GM12878 (cell line): ENCODE measurements at regions not wholly inside any gene's neighbourhood (a gene's known extent, or its start where the extent isn't known, plus 50 kb on each side); places are given as distances from the start of the nearest gene placed in this dataset.

Experiments used
- ATAC-seq: fragments of 200-7000 bp; cut with Tn5 transposase; 3 replicates; pipeline ENCODE4 v1.9.1; 2020; ENCODE audit warnings: mild to moderate bottlenecking, moderate library complexity
- BruUV-seq: library from RNA; stranded (reverse); fragments of 400-500 nt; replicated peaks from 2 replicates; lab custom pipeline; 2021; lab: Mats Ljungman, UMichigan
- CTCF ChIA-PET: fragments of 300-600 bp; sonication (Branson Sonifier 250); formaldehyde crosslinking; extraction: SDS; loops from one replicate; lab custom pipeline; 2021; ENCODE audit warnings: inconsistent platforms; lab: Yijun Ruan, JAX
- POLR2A ChIA-PET: fragments of 350-600 bp; formaldehyde crosslinking; extraction: SDS; loops from one replicate; lab custom pipeline; 2021; ENCODE audit warnings: inconsistent platforms; lab: Charles Lee
- RAD21 ChIA-PET: fragments of 300-600 bp; sonication (Branson Sonifier 250); formaldehyde crosslinking; loops from one replicate; lab custom pipeline; 2023; ENCODE audit warnings: antibody characterized with exemption; ENCODE audit not compliant: unreplicated experiment; lab: Charles Lee
- SMC1A ChIA-PET: fragments of 300-600 bp; sonication (Branson Sonifier 250); formaldehyde crosslinking; loops from one replicate; lab custom pipeline; 2023; ENCODE audit not compliant: unreplicated experiment, uncharacterized antibody; lab: Charles Lee
- DNase-seq: peaks from one replicate; pipeline ENCODE4 v3.0.0-alpha.2; 2011; ENCODE audit warnings: low read depth, low spot score
- FAIRE-seq: peaks from 3 replicates; lab custom pipeline; 2011; peaks lifted over from hg19 to GRCh38; lab: Jason Lieb, UNC
- H2AFZ ChIP-seq: 2 replicates; pipeline ENCODE4 v1.6.0; 2011; ENCODE audit warnings: low read depth, low read length, control low read depth; ENCODE audit not compliant: control insufficient read depth
- H3K27ac ChIP-seq: 2 replicates; pipeline ENCODE4 v1.5.1; 2011; ENCODE audit warnings: control low read depth; ENCODE audit not compliant: control insufficient read depth, insufficient read depth
- H3K27me3 ChIP-seq, 2 experiments: replicated peaks in 1 of 2; 2 replicates each; pipeline versions ENCODE4 v1.6.0 to v1.6.1; 2011; ENCODE audit warnings: low read length in 1 of 2; ENCODE audit not compliant: control insufficient read depth in 2 of 2, insufficient read depth in 2 of 2
- H3K36me3 ChIP-seq, 2 experiments: 2 replicates each; pipeline ENCODE4 v1.5.1; 2011; ENCODE audit warnings: low read length in 1 of 2; ENCODE audit not compliant: control insufficient read depth in 2 of 2, insufficient read depth in 2 of 2
- H3K4me1 ChIP-seq: 2 replicates; pipeline ENCODE4 v1.6.1; 2011; ENCODE audit warnings: mild to moderate bottlenecking, low read length, moderate library complexity, mixed read lengths; ENCODE audit not compliant: control insufficient read depth, insufficient read depth
- H3K4me2 ChIP-seq: 2 replicates; pipeline ENCODE4 v1.6.0; 2011; ENCODE audit warnings: control low read depth; ENCODE audit not compliant: control insufficient read depth, insufficient read depth
- H3K4me3 ChIP-seq: fragments of 200-600 bp; sonication (generic); 2 replicates; pipeline ENCODE4 v1.5.1; 2016
- H3K79me2 ChIP-seq: 2 replicates; pipeline ENCODE4 v1.6.0; 2011; ENCODE audit warnings: low read length; ENCODE audit not compliant: control insufficient read depth, insufficient read depth
- H3K9ac ChIP-seq: 2 replicates; pipeline ENCODE4 v1.8.0; 2011; ENCODE audit warnings: low read length, control low read depth, mixed read lengths; ENCODE audit not compliant: control insufficient read depth, insufficient read depth
- H3K9me3 ChIP-seq: replicated peaks from 3 replicates; pipeline ENCODE4 v1.5.1; 2011; ENCODE audit warnings: mild to moderate bottlenecking, low read length; ENCODE audit not compliant: control insufficient read depth, insufficient read depth
- H4K20me1 ChIP-seq: 2 replicates; pipeline ENCODE4 v1.6.0; 2011; ENCODE audit not compliant: control insufficient read depth, insufficient read depth
- CEBPZ ChIP-seq: fragments of 150-350 bp; IDR thresholded peaks from 2 replicates; pipeline ENCODE4 v1.6.1; 2016; ENCODE audit warnings: low read depth, low read length
- CHD1 ChIP-seq: IDR thresholded peaks from 2 replicates; pipeline ENCODE4 v1.6.1; 2012; ENCODE audit warnings: low read depth, low read length, improper control_type of control experiment
- IRF5 ChIP-seq: fragments of 450-650 bp; IDR thresholded peaks from 2 replicates; pipeline ENCODE4 v1.6.1; 2017; ENCODE audit warnings: borderline replicate concordance
- KLF5 ChIP-seq: fragments of 450-650 bp; IDR thresholded peaks from 2 replicates; pipeline ENCODE4 v1.6.1; 2014; ENCODE audit warnings: mild to moderate bottlenecking; ENCODE audit not compliant: partially characterized antibody
- MEF2B ChIP-seq: fragments of 450-650 bp; IDR thresholded peaks from 2 replicates; pipeline ENCODE4 v1.6.1; 2018; ENCODE audit warnings: mild to moderate bottlenecking, moderate library complexity; ENCODE audit not compliant: partially characterized antibody, poor library complexity, severe bottlenecking
- NRF1 ChIP-seq: conservative IDR thresholded peaks from 2 replicates; pipeline ENCODE4 v1.6.1; 2011; ENCODE audit warnings: mild to moderate bottlenecking, low read depth, low read length, improper control_type of control experiment
- PKNOX1 ChIP-seq: fragments of 450-650 bp; IDR thresholded peaks from 2 replicates; pipeline ENCODE4 v1.6.1; 2016; ENCODE audit warnings: mild to moderate bottlenecking
- SKIL ChIP-seq: fragments of 450-650 bp; IDR thresholded peaks from 2 replicates; pipeline ENCODE4 v1.6.1; 2017; ENCODE audit warnings: mild to moderate bottlenecking, low read depth, inconsistent platforms; ENCODE audit not compliant: poor library complexity, severe bottlenecking
- SPI1 ChIP-seq: IDR thresholded peaks from 2 replicates; pipeline ENCODE4 v1.6.1; 2011; ENCODE audit warnings: low read depth, mild to moderate bottlenecking, low read length, moderate library complexity, borderline replicate concordance; ENCODE audit not compliant: insufficient read depth
- SUZ12 ChIP-seq: fragments of 200-600 bp; sonication (generic); IDR thresholded peaks from one replicate; pipeline ENCODE4 v1.6.1; 2018; ENCODE audit warnings: antibody characterized with exemption, mild to moderate bottlenecking; ENCODE audit not compliant: unreplicated experiment
- TCF7 ChIP-seq: IDR thresholded peaks from 2 replicates; pipeline ENCODE4 v1.6.1; 2014; ENCODE audit warnings: antibody characterized with exemption, borderline replicate concordance
- ZNF592 ChIP-seq: fragments of 450-650 bp; IDR thresholded peaks from 2 replicates; pipeline ENCODE4 v1.6.1; 2017; ENCODE audit warnings: mild to moderate bottlenecking, moderate library complexity
- in situ Hi-C: fragments of 300-500 bp; cut with MboI; formaldehyde crosslinking; loops from 9 replicates; pipeline ENCODE4 v1.14.3; 2018; ENCODE audit warnings: mixed read lengths
- intact Hi-C: fragments of 100-400 bp; cut with micrococcal nuclease; formaldehyde crosslinking; loops from one replicate; pipeline ENCODE4 v1.14.2; 2022; ENCODE audit not compliant: unreplicated experiment

GRCh38 chr2:188916736-188917135 is 57.4 kb upstream of the COL3A1 start:
- no TSS peak for BruUV-seq
- ATAC-seq (no peak), DNase-seq (no peak), FAIRE-seq (no peak)
- ChIA-PET SMC1A (interaction anchor here (0.7 to 0.9 kb wide), 2 partner anchors 62 to 84 kb away, joined by 4 to 5 read pairs; no protein-coding TSS in a partner anchor), POLR2A (no interaction called here), RAD21 (interaction anchor here (0.8 kb wide), 1 partner anchor 65 kb away, joined by 3 read pairs; no protein-coding TSS in a partner anchor), CTCF (interaction anchor here (0.8 to 1.8 kb wide), 3 partner anchors 17 to 394 kb away, joined by 3 to 4 read pairs (median 3); no protein-coding TSS in a partner anchor)
- Histone ChIP-seq H2AFZ (no peak overlapping the region), H3K4me1 (no peaks in the 10 kb centered on the region), H4K20me1 (no peaks in the 10 kb centered on the region), H3K27ac (no peak overlapping the region), H3K9ac (no peak overlapping the region), H3K4me3 (no peak overlapping the region), H3K4me2 (no peak overlapping the region), H3K79me2 (no peaks in the 10 kb centered on the region), H3K9me3 (no peaks in the 10 kb centered on the region), H3K36me3 (no peaks in the 10 kb centered on the region), H3K27me3 (no peaks in the 10 kb centered on the region)
- intact Hi-C loops (no loop called here), in situ Hi-C loops (no loop called here)
- TF ChIP-seq CEBPZ (no peak), MEF2B (no peak), ZNF592 (no peak), TCF7 (no peak), PKNOX1 (no peak), SPI1 (no peak), CHD1 (no peak), IRF5 (no peak), NRF1 (no peak), SUZ12 (no peak), SKIL (no peak), KLF5 (no peak)
